Smooth muscle cell (in vitro differentiated cells): ENCODE measurements at regions not wholly inside any gene's neighbourhood (a gene's known extent, or its start where the extent isn't known, plus 50 kb on each side); places are given as distances from the start of the nearest gene placed in this dataset.

Experiments used
- DNase-seq: peaks from one replicate; lab custom pipeline; 2025; ENCODE audit not compliant: unreplicated experiment; lab: John Stamatoyannopoulos, UW
- H2AFZ ChIP-seq: fragments of 200-600 bp; sonication (generic); 2 replicates; pipeline ENCODE4 v1.6.0; 2016; ENCODE audit warnings: antibody characterized with exemption, low read depth, mild to moderate bottlenecking
- H3F3A ChIP-seq: fragments of 200-600 bp; sonication (generic); 2 replicates; pipeline ENCODE4 v1.6.0; 2017; ENCODE audit warnings: antibody characterized with exemption, low read depth
- H3K27ac ChIP-seq: fragments of 200-600 bp; sonication (generic); 2 replicates; pipeline ENCODE4 v1.5.1; 2016; ENCODE audit warnings: low read depth, mild to moderate bottlenecking
- H3K27me3 ChIP-seq: fragments of 200-600 bp; sonication (generic); 2 replicates; pipeline ENCODE4 v1.6.1; 2016; ENCODE audit warnings: low read depth, mild to moderate bottlenecking
- H3K36me3 ChIP-seq: fragments of 200-600 bp; sonication (generic); 2 replicates; pipeline ENCODE4 v1.5.1; 2016; ENCODE audit warnings: low read depth
- H3K4me1 ChIP-seq: fragments of 200-600 bp; sonication (generic); 2 replicates; pipeline ENCODE4 v1.5.1; 2016; ENCODE audit warnings: low read depth
- H3K4me2 ChIP-seq: fragments of 200-600 bp; sonication (generic); 2 replicates; pipeline ENCODE4 v1.6.0; 2016; ENCODE audit warnings: mild to moderate bottlenecking
- H3K4me3 ChIP-seq: fragments of 200-600 bp; sonication (generic); 2 replicates; pipeline ENCODE4 v1.5.1; 2016; ENCODE audit warnings: mild to moderate bottlenecking
- H3K79me2 ChIP-seq: fragments of 200-600 bp; sonication (generic); 2 replicates; pipeline ENCODE4 v1.6.0; 2016; ENCODE audit warnings: low read depth, mild to moderate bottlenecking
- H3K9ac ChIP-seq: fragments of 200-600 bp; sonication (generic); 2 replicates; pipeline ENCODE4 v1.6.0; 2016; ENCODE audit warnings: low read depth
- H3K9me3 ChIP-seq: fragments of 200-600 bp; sonication (generic); replicated peaks from 2 replicates; pipeline ENCODE4 v1.5.1; 2016; ENCODE audit warnings: low read depth
- H4K20me1 ChIP-seq: fragments of 200-600 bp; sonication (generic); 2 replicates; pipeline ENCODE4 v1.6.0; 2016; ENCODE audit warnings: low read depth
- CTCF ChIP-seq: fragments of 200-600 bp; sonication (generic); IDR thresholded peaks from 2 replicates; pipeline ENCODE4 v1.5.1; 2017; ENCODE audit warnings: borderline replicate concordance, mild to moderate bottlenecking, antibody characterized with exemption; ENCODE audit not compliant: insufficient read depth, poor library complexity, severe bottlenecking
- WGBS: methylation state at CpG from one replicate; pipeline ENCODE4 v1.1.7; 2016; ENCODE audit warnings: low lambda C conversion rate; 5-methylcytosine and 5-hydroxymethylcytosine counted together

- Histone ChIP-seq H4K20me1 (no peaks in the 10 kb centered on the region), H2AFZ (no peak overlapping the region), H3K4me1 (no peaks in the 10 kb centered on the region), H3K79me2 (no peaks in the 10 kb centered on the region), H3K9ac (no peak overlapping the region), H3F3A (no peaks in the 10 kb centered on the region), H3K4me3 (no peak overlapping the region), H3K27me3 (no peaks in the 10 kb centered on the region), H3K4me2 (no peak overlapping the region), H3K27ac (no peak overlapping the region), H3K9me3 (no peaks in the 10 kb centered on the region), H3K36me3 (no peaks in the 10 kb centered on the region)
- 69% methylated on average over 2 of the region's 2 CpGs for WGBS
- DNase-seq = no peak
- TF ChIP-seq CTCF = no peak
Measured at GRCh38 chr2:129641371-129641770, 338.1 kb upstream of the RAB6C start.

GRCh38 chr2:129642526-129643043, 336.9 kb upstream of the RAB6C start:
- Histone ChIP-seq H3K9me3 (no peaks in the 10 kb centered on the region), H3K79me2 (no peaks in the 10 kb centered on the region), H3K27ac (no peak overlapping the region), H2AFZ (no peak overlapping the region), H3F3A (no peaks in the 10 kb centered on the region), H3K36me3 (no peaks in the 10 kb centered on the region), H4K20me1 (no peaks in the 10 kb centered on the region), H3K4me1 (no peaks in the 10 kb centered on the region), H3K9ac (no peak overlapping the region), H3K27me3 (no peaks in the 10 kb centered on the region), H3K4me3 (no peak overlapping the region), H3K4me2 (no peak overlapping the region)
- DNase-seq = no peak
- 77% methylated on average over 3 of the region's 3 CpGs for WGBS
- no peak for TF ChIP-seq CTCF

- Histone ChIP-seq H3K27me3 (no peaks in the 10 kb centered on the region), H3K27ac (no peak overlapping the region), H3K4me2 (no peak overlapping the region), H2AFZ (no peak overlapping the region), H3K4me3 (no peak overlapping the region), H3K4me1 (no peaks in the 10 kb centered on the region), H3K36me3 (no peaks in the 10 kb centered on the region), H3K9ac (no peak overlapping the region), H4K20me1 (no peaks in the 10 kb centered on the region), H3K79me2 (no peaks in the 10 kb centered on the region), H3K9me3 (no peaks in the 10 kb centered on the region), H3F3A (no peaks in the 10 kb centered on the region)
- DNase-seq = no peak
- no peak for TF ChIP-seq CTCF
- 91% methylated on average over 1 of the region's 1 CpG for WGBS
Measured at GRCh38 chr2:129645335-129645734, 334.1 kb upstream of the RAB6C start.

GRCh38 chr2:129646107-129646506, 333.4 kb upstream of the RAB6C start:
- Histone ChIP-seq H3K36me3 (no peaks in the 10 kb centered on the region), H3K4me2 (no peak overlapping the region), H3F3A (no peaks in the 10 kb centered on the region), H3K4me3 (no peak overlapping the region), H3K4me1 (no peaks in the 10 kb centered on the region), H2AFZ (no peak overlapping the region), H3K9ac (no peak overlapping the region), H3K79me2 (no peaks in the 10 kb centered on the region), H3K9me3 (no peaks in the 10 kb centered on the region), H3K27ac (no peak overlapping the region), H3K27me3 (no peaks in the 10 kb centered on the region), H4K20me1 (no peaks in the 10 kb centered on the region)
- no peak for DNase-seq
- 86% methylated on average over 5 of the region's 6 CpGs for WGBS
- TF ChIP-seq CTCF = no peak
